ENCODE measurements at regions not wholly inside any gene's neighbourhood (a gene's known extent, or its start where the extent isn't known, plus 50 kb on each side); places are given as distances from the start of the nearest gene placed in this dataset.

GRCh38 chr12:126397071-126397581 lies 1331.9 kb downstream of the AACS start:
- TF ChIP-seq NFE2L1 (CRISPR knock-in tag; IDR thresholded peaks at IDR 0.05) (no peak), IRF1 (CRISPR knock-in tag; IDR thresholded peaks at IDR 0.05) (no peak), CBFB (CRISPR knock-in tag; IDR thresholded peaks at IDR 0.05; ENCODE audit: low read depth) (no peak)
